Upper lobe of left lung (tissue), 6 donors: ENCODE measurements at regions not wholly inside any gene's neighbourhood (a gene's known extent, or its start where the extent isn't known, plus 50 kb on each side); places are given as distances from the start of the nearest gene placed in this dataset.

Source experiments
- ATAC-seq, 2 donors: fragments of 200-7000 bp; cut with Tn5 transposase; one replicate each; pipeline ENCODE4 v1.9.1; 2022; ENCODE audit warnings: mild to moderate bottlenecking in 2 of 2, moderate library complexity in 2 of 2; ENCODE audit not compliant: low FRiP score in 2 of 2
- DNase-seq, 2 donors: peaks; one replicate each; pipeline ENCODE4 v3.0.0-alpha.2; 2019 to 2020
- H3K27ac ChIP-seq, 4 donors: fragments of 200-600 bp; sonication (generic); one replicate each; pipeline ENCODE4 v1.5.1; 2016 to 2019
- H3K27me3 ChIP-seq, 4 donors: fragments of 200-600 bp; sonication (generic); one replicate each; pipeline ENCODE4 v1.5.1; 2017 to 2019
- H3K36me3 ChIP-seq, 4 donors: fragments of 200-600 bp; sonication (generic); one replicate each; pipeline ENCODE4 v1.5.1; 2016 to 2019
- H3K4me1 ChIP-seq, 4 donors: fragments of 200-600 bp; sonication (generic); one replicate each; pipeline ENCODE4 v1.5.1; 2018 to 2019
- H3K4me3 ChIP-seq, 4 donors: fragments of 200-600 bp; sonication (generic); one replicate each; pipeline ENCODE4 v1.5.1; 2017 to 2019; ENCODE audit warnings: mild to moderate bottlenecking in 2 of 4, moderate library complexity in 1 of 4
- H3K9me3 ChIP-seq, 4 donors: fragments of 200-600 bp; sonication (generic); one replicate each; pipeline ENCODE4 v1.5.1; 2018 to 2019
- EP300 ChIP-seq, 4 donors: sonication (generic); formaldehyde crosslinking; IDR thresholded peaks; one replicate each; pipeline ENCODE4 v1.5.1; 2017; ENCODE audit warnings: antibody characterized with exemption in 4 of 4, control low read depth in 2 of 4
- POLR2A ChIP-seq, 4 donors: fragments of 450-650 bp; IDR thresholded peaks; one replicate each; pipeline ENCODE4 v1.5.1; 2016 to 2017; ENCODE audit warnings: antibody characterized with exemption in 4 of 4, mild to moderate bottlenecking in 2 of 4
- POLR2AphosphoS5 ChIP-seq, 2 donors: sonication (generic); formaldehyde crosslinking; IDR thresholded peaks; one replicate each; pipeline ENCODE4 v1.5.1; 2017; ENCODE audit warnings: antibody characterized with exemption in 2 of 2
- WGBS, 2 donors: methylation state at CpG; one replicate each; pipeline ENCODE4 v1.1.5; 2017 to 2018; 5-methylcytosine and 5-hydroxymethylcytosine counted together
- TF ChIP-seq, protein P1 (sequence below), 6 experiments: fragments of 450-650 bp in 4 of 6; fragments of 200-600 bp in 2 of 6; sonication (generic) in 2 of 6; IDR thresholded peaks; one replicate each; pipeline ENCODE4 v1.5.1; 2016 to 2019; ENCODE audit warnings: antibody characterized with exemption in 6 of 6
- donor health status: DM: no; HTN: no; CAD: no; lungs with moderate emphysema.
- donor health status: DM: no; HTN: yes; CAD: no; lungs with severe emphysema.

DNA sequence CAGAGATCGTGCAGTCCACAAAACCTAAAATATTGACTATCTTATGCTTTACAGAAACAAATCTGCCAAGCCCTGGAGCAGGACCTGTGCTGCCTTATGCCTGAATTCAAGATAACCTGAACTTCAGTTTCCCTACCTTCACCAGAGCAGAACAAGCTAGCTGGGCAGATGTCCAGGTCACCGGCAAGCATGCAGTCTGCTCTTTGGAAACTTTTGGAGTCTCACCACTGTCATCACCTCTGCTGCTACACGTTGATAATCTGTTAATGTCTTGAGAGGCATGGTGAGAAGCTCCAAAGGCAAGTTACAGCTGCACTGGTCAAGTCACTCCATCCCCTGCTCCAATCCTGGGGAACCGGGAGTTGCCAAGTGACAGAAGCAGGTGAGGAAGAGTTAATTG lies 354.2 kb downstream of the RBM43 start:
- TF ChIP-seq, protein P1, sequence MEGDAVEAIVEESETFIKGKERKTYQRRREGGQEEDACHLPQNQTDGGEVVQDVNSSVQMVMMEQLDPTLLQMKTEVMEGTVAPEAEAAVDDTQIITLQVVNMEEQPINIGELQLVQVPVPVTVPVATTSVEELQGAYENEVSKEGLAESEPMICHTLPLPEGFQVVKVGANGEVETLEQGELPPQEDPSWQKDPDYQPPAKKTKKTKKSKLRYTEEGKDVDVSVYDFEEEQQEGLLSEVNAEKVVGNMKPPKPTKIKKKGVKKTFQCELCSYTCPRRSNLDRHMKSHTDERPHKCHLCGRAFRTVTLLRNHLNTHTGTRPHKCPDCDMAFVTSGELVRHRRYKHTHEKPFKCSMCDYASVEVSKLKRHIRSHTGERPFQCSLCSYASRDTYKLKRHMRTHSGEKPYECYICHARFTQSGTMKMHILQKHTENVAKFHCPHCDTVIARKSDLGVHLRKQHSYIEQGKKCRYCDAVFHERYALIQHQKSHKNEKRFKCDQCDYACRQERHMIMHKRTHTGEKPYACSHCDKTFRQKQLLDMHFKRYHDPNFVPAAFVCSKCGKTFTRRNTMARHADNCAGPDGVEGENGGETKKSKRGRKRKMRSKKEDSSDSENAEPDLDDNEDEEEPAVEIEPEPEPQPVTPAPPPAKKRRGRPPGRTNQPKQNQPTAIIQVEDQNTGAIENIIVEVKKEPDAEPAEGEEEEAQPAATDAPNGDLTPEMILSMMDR (IDR thresholded peaks at IDR 0.05): no peak
- Histone ChIP-seq H3K27ac (no peak overlapping the region), H3K4me3 (no peak overlapping the region), H3K36me3 (no peaks in the 10 kb centered on the region), H3K27me3 (no peaks in the 10 kb centered on the region), H3K9me3 (no peaks in the 10 kb centered on the region), H3K4me1 (peaks cover 0 to 2% (median 0%) of the 10 kb centered on the region in 4 donors)
- DNase-seq: no peak
- WGBS, 2 donors: 64 to 77% methylated on average over 4 of the region's 4 CpGs
- ATAC-seq: no peak

DNA sequence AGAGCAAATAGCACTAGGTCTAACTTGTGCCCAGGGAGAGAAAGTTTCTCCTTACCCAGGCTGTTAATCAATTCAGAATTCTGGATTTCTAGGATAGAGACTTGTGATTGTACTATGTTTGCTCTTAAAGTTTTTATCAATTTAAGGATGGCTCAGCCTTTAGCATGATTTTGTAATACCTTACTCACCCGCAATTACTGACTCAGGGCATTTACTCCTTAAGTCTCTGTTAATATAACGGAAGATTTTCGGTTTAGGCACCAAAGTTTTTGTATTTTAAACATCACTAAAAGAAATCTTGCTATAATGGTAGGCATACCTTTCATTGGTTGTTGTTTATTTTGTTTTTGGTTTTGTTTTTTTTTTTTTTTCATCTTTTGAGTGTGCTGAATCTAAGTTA lies 358.2 kb downstream of the RBM43 start:
- TF ChIP-seq POLR2AphosphoS5 (IDR thresholded peaks at IDR 0.05): no peak
- TF ChIP-seq, protein P1 (IDR thresholded peaks at IDR 0.05): no peak
- TF ChIP-seq EP300 (IDR thresholded peaks at IDR 0.05): no peak
- no peak for TF ChIP-seq POLR2A (IDR thresholded peaks at IDR 0.05)
- Histone ChIP-seq H3K27ac (no peak overlapping the region), H3K4me1 (no peaks in the 10 kb centered on the region), H3K36me3 (no peaks in the 10 kb centered on the region), H3K9me3 (peaks cover 0 to 8% (median 2%) of the 10 kb centered on the region in 4 donors), H3K27me3 (no peaks in the 10 kb centered on the region), H3K4me3 (no peak overlapping the region)
- WGBS, 2 donors: 76 to 77% methylated on average over 3 of the region's 3 CpGs
- ATAC-seq (no peak), DNase-seq (no peak)

DNA sequence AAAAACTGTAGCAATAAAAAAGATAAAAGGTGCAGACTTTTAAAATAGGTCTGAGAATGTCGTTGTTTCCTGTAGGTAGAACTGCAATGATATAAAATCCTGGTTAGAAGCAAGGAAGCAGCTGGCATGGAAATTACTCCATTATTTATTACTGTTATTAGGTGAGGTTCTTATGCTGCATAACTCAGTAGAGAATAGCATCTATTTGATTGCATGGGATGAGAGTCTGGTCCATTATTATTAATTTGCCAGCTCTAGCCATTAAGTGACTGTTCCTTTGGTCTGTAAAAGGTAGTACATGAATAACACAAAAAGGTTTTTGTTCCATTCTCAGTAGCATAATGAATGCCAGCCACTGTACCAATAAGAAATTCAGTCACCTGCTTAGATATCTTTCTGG lies 358.6 kb downstream of the RBM43 start:
- H3K4me1 ChIP-seq: no peaks in the 10 kb centered on the region
- DNase-seq (no peak), ATAC-seq (no peak)
- TF ChIP-seq, protein P1 (IDR thresholded peaks at IDR 0.05): no peak
- TF ChIP-seq POLR2A (IDR thresholded peaks at IDR 0.05): no peak
- no peak for TF ChIP-seq POLR2AphosphoS5 (IDR thresholded peaks at IDR 0.05)
- TF ChIP-seq EP300 (IDR thresholded peaks at IDR 0.05): no peak
- H3K4me3 ChIP-seq: no peak overlapping the region
- peaks cover 0 to 8% (median 2%) of the 10 kb centered on the region in 4 donors for H3K9me3 ChIP-seq
- no peak overlapping the region for H3K27ac ChIP-seq
- whole genome bisulfite sequencing, 2 donors: 76 to 100% methylated on average over 1 of the region's 1 CpG
- no peaks in the 10 kb centered on the region for H3K36me3 ChIP-seq
- no peaks in the 10 kb centered on the region for H3K27me3 ChIP-seq

DNA sequence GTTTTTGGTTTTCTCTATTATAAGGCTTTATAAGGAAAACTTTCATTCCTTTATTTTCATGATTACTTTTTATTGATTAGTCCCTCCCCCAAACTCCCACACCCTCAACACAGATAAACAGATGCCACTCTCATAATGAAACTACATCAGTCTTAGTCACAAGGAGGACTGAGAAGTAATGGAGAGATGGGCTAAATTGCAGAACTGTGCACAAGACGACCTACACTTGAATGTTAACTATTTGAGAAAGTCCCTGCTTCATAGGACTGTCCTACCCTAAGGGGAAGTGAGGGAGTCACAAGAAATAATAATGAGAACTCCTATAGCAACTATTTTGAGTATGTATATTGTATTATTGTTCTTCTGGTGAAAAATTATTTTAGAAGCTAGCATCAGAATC lies 360.8 kb downstream of the RBM43 start:
- Histone ChIP-seq H3K36me3 (no peaks in the 10 kb centered on the region), H3K4me1 (no peaks in the 10 kb centered on the region), H3K27me3 (no peaks in the 10 kb centered on the region), H3K27ac (no peak overlapping the region), H3K9me3 (peaks cover 0 to 8% (median 2%) of the 10 kb centered on the region in 4 donors), H3K4me3 (no peak overlapping the region)
- no peak for ATAC-seq
- 56 to 67% methylated on average over 1 of the region's 1 CpG for WGBS, 2 donors
- DNase-seq: no peak
- no peak for TF ChIP-seq POLR2A (IDR thresholded peaks at IDR 0.05)

DNA sequence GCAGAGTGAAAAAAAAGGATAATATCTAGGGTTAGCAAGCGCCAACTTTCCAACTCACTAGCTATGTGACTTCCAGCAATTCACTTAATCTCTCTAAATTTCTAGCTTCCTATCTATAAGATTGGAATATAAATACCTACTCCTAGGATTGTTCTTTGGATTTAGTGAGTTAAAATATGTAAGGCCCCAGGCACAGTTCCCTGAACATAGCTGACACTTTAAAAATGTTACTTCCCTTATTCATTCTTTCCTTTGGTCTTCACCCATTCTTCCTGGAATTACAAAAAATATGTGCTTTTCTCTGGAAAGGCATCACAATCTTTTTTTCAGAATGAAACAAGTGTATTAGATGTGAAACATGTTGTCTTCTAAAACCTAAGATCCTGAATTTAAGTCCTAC lies 365.7 kb downstream of the RBM43 start:
- DNase-seq: no peak
- TF ChIP-seq, protein P1 (IDR thresholded peaks at IDR 0.05): no peak
- TF ChIP-seq EP300 (IDR thresholded peaks at IDR 0.05): no peak
- no peak for TF ChIP-seq POLR2AphosphoS5 (IDR thresholded peaks at IDR 0.05)
- no peak for TF ChIP-seq POLR2A (IDR thresholded peaks at IDR 0.05)
- ATAC-seq: no peak
- Histone ChIP-seq H3K27ac (no peak overlapping the region), H3K36me3 (no peaks in the 10 kb centered on the region), H3K4me3 (no peak overlapping the region), H3K9me3 (peaks cover 0 to 8% (median under 1%) of the 10 kb centered on the region in 4 donors), H3K4me1 (no peaks in the 10 kb centered on the region), H3K27me3 (no peaks in the 10 kb centered on the region)
- WGBS, 2 donors: 89 to 92% methylated on average over 1 of the region's 1 CpG
